ENCODE measurements at regions not wholly inside any gene's neighbourhood (a gene's known extent, or its start where the extent isn't known, plus 50 kb on each side); places are given as distances from the start of the nearest gene placed in this dataset.

DNA sequence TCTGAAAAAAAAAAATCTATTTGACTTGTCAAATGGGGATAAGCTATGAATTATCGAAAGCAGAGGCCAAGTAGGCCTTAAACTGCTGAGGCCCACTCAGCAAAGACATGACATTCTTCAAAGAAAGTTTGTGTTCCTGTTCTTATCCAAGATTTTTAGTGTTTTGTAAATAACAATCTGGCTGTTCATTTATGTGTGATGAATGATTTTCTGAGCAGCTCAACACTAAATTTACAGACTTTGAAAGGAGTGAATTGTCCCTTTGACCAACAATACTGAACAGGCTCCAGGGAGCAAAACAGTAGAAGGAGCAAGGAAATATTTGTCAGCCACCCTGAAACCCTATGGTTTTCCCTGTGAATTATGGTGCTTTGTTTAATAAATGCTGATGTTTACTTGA, 512.6 kb upstream of the NAALADL2 start:
- Histone ChIP-seq H3K27ac (ENCODE audit: insufficient read depth, low read depth, low read length) (no peak overlapping the region), H3K4me1 (ENCODE audit: control insufficient read depth, extremely low read depth, insufficient read depth, low read length) (no peaks in the 10 kb centered on the region), H3K9ac (replicated peaks; ENCODE audit: extremely low read depth, insufficient read depth, low read length) (no peak overlapping the region), H3K4me2 (ENCODE audit: insufficient read depth, low read length) (no peak overlapping the region), H4K20me1 (replicated peaks; ENCODE audit: control insufficient read depth, extremely low read depth, insufficient read depth, low read length) (no peaks in the 10 kb centered on the region), H3K27me3 (ENCODE audit: control insufficient read depth in 2 of 2, insufficient read depth in 2 of 2, low read length in 2 of 2) (no peaks in the 10 kb centered on the region), H3K9me1 (replicated peaks; ENCODE audit: control insufficient read depth, extremely low read depth, insufficient read depth, low read length) (no peaks in the 10 kb centered on the region), H3K79me2 (ENCODE audit: control insufficient read depth, insufficient read depth, low read length) (no peaks in the 10 kb centered on the region), H3K9me3 (replicated peaks; ENCODE audit: control insufficient read depth, insufficient read depth, low read length) (no peaks in the 10 kb centered on the region), H3K4me3 (replicated peaks in 1 of 3; ENCODE audit: insufficient read depth in 1 of 3, low read depth in 1 of 3, low read length in 3 of 3) (no peak overlapping the region), H3K36me3 (ENCODE audit: control insufficient read depth in 2 of 2, extremely low read depth in 1 of 2, insufficient read depth in 2 of 2, low read length in 2 of 2) (no peaks in the 10 kb centered on the region), H2AFZ (ENCODE audit: low read depth, low read length) (no peak overlapping the region)
- BruUV-seq (replicated peaks) = no TSS peak
- ChIA-PET POLR2A (no interaction called here), CTCF (no interaction called here)
- FAIRE-seq (no peak), DNase-seq (ENCODE audit: low read depth, low spot score) (no peak)
- dilution Hi-C loops (cut with MboI; ENCODE audit: extremely low pct_ligation_motif_present, low sequenced_read_pairs) (no loop called here), intact Hi-C loops (cut with micrococcal nuclease) (no loop called here)
- no peak for TF ChIP-seq MYC (IDR thresholded peaks at IDR 0.05; ENCODE audit: low read depth, low read length)
- no peak for TF ChIP-seq EZH2 (IDR thresholded peaks at IDR 0.05; ENCODE audit: borderline replicate concordance, low read depth, low read length, severe bottlenecking)
- no peak for TF ChIP-seq POLR2A (IDR thresholded peaks at IDR 0.05; ENCODE audit: low read depth, low read length)
- TF ChIP-seq POLR2AphosphoS5 (IDR thresholded peaks at IDR 0.05; ENCODE audit: insufficient read depth, low read depth, low read length) = no peak
- TF ChIP-seq CTCF (IDR thresholded peaks at IDR 0.05; ENCODE audit: extremely low read depth in 1 of 2, insufficient read depth in 1 of 2, low read depth in 1 of 2, low read length in 2 of 2) = no peak
- no peak for TF ChIP-seq MAX (IDR thresholded peaks at IDR 0.05; ENCODE audit: insufficient read depth, insufficient read length)
- no peak for TF ChIP-seq GATA2 (IDR thresholded peaks at IDR 0.05; ENCODE audit: insufficient read depth, insufficient read length, low read depth, low read length)

Measured in endothelial cell of umbilical vein (primary cell).